Parathyroid adenoma (tissue), 2 donors: ENCODE measurements at regions not wholly inside any gene's neighbourhood (a gene's known extent, or its start where the extent isn't known, plus 50 kb on each side); places are given as distances from the start of the nearest gene placed in this dataset.
"Not testable (repeated sequence)": the region's sequence is repeated elsewhere in the genome, so short reads cannot be mapped to it uniquely, and the experiment has no call there.

ENCODE experiments used
- H2AFZ ChIP-seq: fragments of 300-600 bp; sonication (generic); one replicate; pipeline ENCODE4 v1.7.0; 2017; ENCODE audit warnings: antibody characterized with exemption, mild to moderate bottlenecking
- H3K27ac ChIP-seq: fragments of 300-600 bp; sonication (generic); one replicate; pipeline ENCODE4 v1.7.0; 2017
- H3K27me3 ChIP-seq: fragments of 300-600 bp; sonication (generic); one replicate; pipeline ENCODE4 v1.7.0; 2017; ENCODE audit warnings: low read length; ENCODE audit not compliant: control insufficient read depth, insufficient read depth
- H3K36me3 ChIP-seq: fragments of 300-600 bp; sonication (generic); one replicate; pipeline ENCODE4 v1.7.0; 2017; ENCODE audit warnings: low read length; ENCODE audit not compliant: control insufficient read depth, insufficient read depth
- H3K4me1 ChIP-seq: fragments of 300-600 bp; sonication (generic); one replicate; pipeline ENCODE4 v1.7.0; 2017; ENCODE audit warnings: control low read depth
- H3K4me2 ChIP-seq: fragments of 300-600 bp; sonication (generic); one replicate; pipeline ENCODE4 v1.7.0; 2017; ENCODE audit warnings: low read length
- H3K4me3 ChIP-seq: fragments of 300-600 bp; sonication (generic); one replicate; pipeline ENCODE4 v1.7.0; 2017; ENCODE audit warnings: low read depth, low read length
- H3K79me2 ChIP-seq: fragments of 300-600 bp; sonication (generic); one replicate; pipeline ENCODE4 v1.7.0; 2017; ENCODE audit warnings: control low read depth
- H3K9ac ChIP-seq: fragments of 300-600 bp; sonication (generic); one replicate; pipeline ENCODE4 v1.7.0; 2017; ENCODE audit warnings: mild to moderate bottlenecking
- H3K9me3 ChIP-seq: fragments of 300-600 bp; sonication (generic); one replicate; pipeline ENCODE4 v1.7.0; 2017; ENCODE audit warnings: low read length; ENCODE audit not compliant: control insufficient read depth
- CTCF ChIP-seq: fragments of 300-600 bp; sonication (generic); IDR thresholded peaks from one replicate; pipeline ENCODE4 v1.7.0; 2017; ENCODE audit warnings: antibody characterized with exemption, mild to moderate bottlenecking
- donor health status: primary hyperparathyroidism.

GRCh38 chr19:28541029-28541428 is 671.9 kb downstream of the UQCRFS1 start:
- Histone ChIP-seq H3K9ac (no peak overlapping the region), H3K27ac (no peak overlapping the region), H3K4me3 (no peak overlapping the region), H3K36me3 (no peaks in the 10 kb centered on the region), H3K27me3 (no peaks in the 10 kb centered on the region), H2AFZ (no peak overlapping the region), H3K79me2 (no peaks in the 10 kb centered on the region), H3K4me2 (no peak overlapping the region), H3K4me1 (no peaks in the 10 kb centered on the region), H3K9me3 (no peaks in the 10 kb centered on the region)
- TF ChIP-seq CTCF, result no peak

GRCh38 chr19:28540385-28540784 is 672.6 kb downstream of the UQCRFS1 start:
- H3K4me3 ChIP-seq, H3K79me2 ChIP-seq, H3K36me3 ChIP-seq, H3K9ac ChIP-seq, H3K9me3 ChIP-seq, H3K27me3 ChIP-seq, H3K27ac ChIP-seq, H2AFZ ChIP-seq, H3K4me1 ChIP-seq, H3K4me2 ChIP-seq: not testable (repeated sequence)

- H2AFZ ChIP-seq, result no peak overlapping the region
- H3K27me3 ChIP-seq, result no peaks in the 10 kb centered on the region
- H3K4me2 ChIP-seq, result no peak overlapping the region
- H3K4me1 ChIP-seq, result no peaks in the 10 kb centered on the region
- H3K4me3 ChIP-seq, result no peak overlapping the region
- TF ChIP-seq CTCF, result no peak
- no peak overlapping the region for H3K27ac ChIP-seq
- no peaks in the 10 kb centered on the region for H3K9me3 ChIP-seq
- H3K79me2 ChIP-seq, result no peaks in the 10 kb centered on the region
- H3K36me3 ChIP-seq, result no peaks in the 10 kb centered on the region
- H3K9ac ChIP-seq, result no peak overlapping the region
These were observed 673.2 kb downstream of the UQCRFS1 start for GRCh38 chr19:28539759-28540158.

GRCh38 chr19:28538579-28538978 is 674.4 kb downstream of the UQCRFS1 start:
- H3K4me2 ChIP-seq, H3K27ac ChIP-seq, H3K4me3 ChIP-seq, H3K9me3 ChIP-seq, H3K4me1 ChIP-seq, H3K36me3 ChIP-seq, H3K9ac ChIP-seq, H3K27me3 ChIP-seq, H3K79me2 ChIP-seq, H2AFZ ChIP-seq: not testable (repeated sequence)

- Histone ChIP-seq H3K4me3 (no peak overlapping the region), H3K79me2 (no peaks in the 10 kb centered on the region), H3K9ac (no peak overlapping the region), H3K9me3 (no peaks in the 10 kb centered on the region), H3K4me2 (no peak overlapping the region), H2AFZ (no peak overlapping the region), H3K27ac (no peak overlapping the region), H3K4me1 (no peaks in the 10 kb centered on the region), H3K27me3 (no peaks in the 10 kb centered on the region), H3K36me3 (no peaks in the 10 kb centered on the region)
- TF ChIP-seq CTCF, result no peak
These were observed 675.1 kb downstream of the UQCRFS1 start for GRCh38 chr19:28537896-28538295.

- no peaks in the 10 kb centered on the region for H3K36me3 ChIP-seq
- H2AFZ ChIP-seq, result no peak overlapping the region
These were observed 675.9 kb downstream of the UQCRFS1 start for GRCh38 chr19:28537079-28537478.

More at GRCh38 chr19:28537079-28537478, 675.9 kb downstream of the UQCRFS1 start:
- no peak for TF ChIP-seq CTCF
- H3K27ac ChIP-seq, result no peak overlapping the region
- H3K4me1 ChIP-seq, result no peaks in the 10 kb centered on the region
- no peak overlapping the region for H3K4me2 ChIP-seq
- H3K79me2 ChIP-seq, result no peaks in the 10 kb centered on the region
- no peak overlapping the region for H3K4me3 ChIP-seq
- no peak overlapping the region for H3K9ac ChIP-seq
- H3K27me3 ChIP-seq, result no peaks in the 10 kb centered on the region
- no peaks in the 10 kb centered on the region for H3K9me3 ChIP-seq
